GM10266 (cell line): ENCODE measurements at regions not wholly inside any gene's neighbourhood (a gene's known extent, or its start where the extent isn't known, plus 50 kb on each side); places are given as distances from the start of the nearest gene placed in this dataset.
A peak's percentile ranks its signal among the peaks of the same experiment; 100 is the strongest.
"Not testable (repeated sequence)": the region's sequence is repeated elsewhere in the genome, so short reads cannot be mapped to it uniquely, and the experiment has no call there.

Source experiments
- DNase-seq: peaks from one replicate; pipeline ENCODE4 v3.0.0; 2012; ENCODE audit errors: extremely low spot score
- CTCF ChIP-seq: IDR thresholded peaks from 2 replicates; pipeline ENCODE4 v1.5.1; 2012; ENCODE audit warnings: mild to moderate bottlenecking, low read depth; ENCODE audit not compliant: control insufficient read depth, insufficient read depth; ENCODE audit errors: missing control alignments

- TF ChIP-seq CTCF: no peak
Observed at GRCh38 chr2:57490741-57491140, 555.9 kb upstream of the VRK2 start.

GRCh38 chr2:57491213-57491612 is 555.4 kb upstream of the VRK2 start:
- TF ChIP-seq CTCF: no peak
- DNase-seq: no peak

More at GRCh38 chr2:57490741-57491140, 555.9 kb upstream of the VRK2 start:
- DNase-seq: no peak

- not testable (repeated sequence) for DNase-seq
Observed at GRCh38 chr2:57493966-57494365, 552.6 kb upstream of the VRK2 start.

- peak; percentile 77 for TF ChIP-seq CTCF
- DNase-seq: peak; percentile 25
Observed at GRCh38 chr2:57497489-57498096, 549.0 kb upstream of the VRK2 start.

- no peak for TF ChIP-seq CTCF
- no peak for DNase-seq
Observed at GRCh38 chr2:57504787-57505186, 541.8 kb upstream of the VRK2 start.

- no peak for TF ChIP-seq CTCF
- DNase-seq: no peak
Observed at GRCh38 chr2:57509189-57509588, 537.4 kb upstream of the VRK2 start.

GRCh38 chr2:57510704-57511103 is 535.9 kb upstream of the VRK2 start:
- no peak for TF ChIP-seq CTCF
- DNase-seq: no peak

GRCh38 chr2:57515366-57515765 is 531.2 kb upstream of the VRK2 start:
- DNase-seq: no peak

More at GRCh38 chr2:57515366-57515765, 531.2 kb upstream of the VRK2 start:
- no peak for TF ChIP-seq CTCF
